Stimulated activated memory B cell treated with anti-CD40 and anti-IgM and Interleukin-4, amounts not matched to agents 10 μg/mL and 1 μg/mL and 100 μg/mL, for 72 hours (primary cell): ENCODE measurements at regions not wholly inside any gene's neighbourhood (a gene's known extent, or its start where the extent isn't known, plus 50 kb on each side); places are given as distances from the start of the nearest gene placed in this dataset.
"Not testable (repeated sequence)": the region's sequence is repeated elsewhere in the genome, so short reads cannot be mapped to it uniquely, and the experiment has no call there.

Experiments
- ATAC-seq: fragments of 150-1000 bp; cut with Tn5 transposase; 2 replicates; pipeline ENCODE4 v1.10.0; 2021
- H3K27ac Mint-ChIP-seq: one replicate; pipeline ENCODE4 v1.8.0; 2022; ENCODE audit warnings: mild to moderate bottlenecking, mixed read lengths
- H3K27me3 Mint-ChIP-seq: one replicate; pipeline ENCODE4 v1.8.0; 2022; ENCODE audit warnings: mixed read lengths
- H3K36me3 Mint-ChIP-seq: one replicate; pipeline ENCODE4 v1.8.0; 2022; ENCODE audit warnings: mixed read lengths
- H3K4me1 Mint-ChIP-seq: one replicate; pipeline ENCODE4 v1.8.0; 2022; ENCODE audit warnings: mixed read lengths
- H3K4me3 Mint-ChIP-seq: one replicate; pipeline ENCODE4 v1.8.0; 2022; ENCODE audit warnings: mild to moderate bottlenecking, moderate library complexity, mixed read lengths
- H3K9me3 Mint-ChIP-seq: one replicate; pipeline ENCODE4 v1.8.0; 2022; ENCODE audit warnings: mixed read lengths

GRCh38 chr4:116577321-116577720, 508.1 kb downstream of the TRAM1L1 start:
- no peak overlapping the region for H3K4me3 Mint-ChIP-seq
- no peaks in the 10 kb centered on the region for H3K4me1 Mint-ChIP-seq
- peaks cover 3% of the 10 kb centered on the region for H3K9me3 Mint-ChIP-seq
- no peaks in the 10 kb centered on the region for H3K27me3 Mint-ChIP-seq
- H3K36me3 Mint-ChIP-seq, result no peaks in the 10 kb centered on the region
- H3K27ac Mint-ChIP-seq, result no peak overlapping the region
- ATAC-seq, result no peak

- Mint-ChIP-seq H3K27ac (no peak overlapping the region), H3K27me3 (no peaks in the 10 kb centered on the region), H3K9me3 (peaks cover 13% of the 10 kb centered on the region), H3K4me3 (no peak overlapping the region), H3K36me3 (no peaks in the 10 kb centered on the region), H3K4me1 (no peaks in the 10 kb centered on the region)
- ATAC-seq, result no peak
Observed at GRCh38 chr4:116573540-116573939, 511.8 kb downstream of the TRAM1L1 start.

- H3K4me3 Mint-ChIP-seq, result no peak overlapping the region
- no peaks in the 10 kb centered on the region for H3K4me1 Mint-ChIP-seq
- no peak overlapping the region for H3K27ac Mint-ChIP-seq
- H3K9me3 Mint-ChIP-seq, result peaks cover 18% of the 10 kb centered on the region
- H3K36me3 Mint-ChIP-seq, result no peaks in the 10 kb centered on the region
- ATAC-seq, result no peak
- no peaks in the 10 kb centered on the region for H3K27me3 Mint-ChIP-seq
Observed at GRCh38 chr4:116561768-116562167, 523.6 kb downstream of the TRAM1L1 start.

GRCh38 chr4:116551806-116552205, 533.6 kb downstream of the TRAM1L1 start:
- no peaks in the 10 kb centered on the region for H3K4me1 Mint-ChIP-seq

GRCh38 chr4:116547632-116548031, 537.7 kb downstream of the TRAM1L1 start:
- Mint-ChIP-seq H3K4me3 (no peak overlapping the region), H3K27me3 (no peaks in the 10 kb centered on the region), H3K36me3 (no peaks in the 10 kb centered on the region), H3K27ac (no peak overlapping the region), H3K4me1 (no peaks in the 10 kb centered on the region), H3K9me3 (peaks cover 11% of the 10 kb centered on the region)
- no peak for ATAC-seq

More at GRCh38 chr4:116551806-116552205, 533.6 kb downstream of the TRAM1L1 start:
- Mint-ChIP-seq H3K27me3 (no peaks in the 10 kb centered on the region), H3K9me3 (peaks cover 7% of the 10 kb centered on the region), H3K4me3 (no peak overlapping the region), H3K27ac (no peak overlapping the region), H3K36me3 (no peaks in the 10 kb centered on the region)
- no peak for ATAC-seq

- no peak for ATAC-seq
- Mint-ChIP-seq H3K27ac (no peak overlapping the region), H3K36me3 (no peaks in the 10 kb centered on the region), H3K4me1 (no peaks in the 10 kb centered on the region), H3K9me3 (peaks cover 8% of the 10 kb centered on the region), H3K4me3 (no peak overlapping the region), H3K27me3 (no peaks in the 10 kb centered on the region)
Observed at GRCh38 chr4:116546759-116547158, 538.6 kb downstream of the TRAM1L1 start.

- Mint-ChIP-seq H3K4me1 (no peaks in the 10 kb centered on the region), H3K9me3 (peaks cover 8% of the 10 kb centered on the region), H3K4me3 (no peak overlapping the region), H3K27me3 (no peaks in the 10 kb centered on the region), H3K27ac (no peak overlapping the region), H3K36me3 (no peaks in the 10 kb centered on the region)
- ATAC-seq, result no peak
Observed at GRCh38 chr4:116544946-116545345, 540.4 kb downstream of the TRAM1L1 start.

GRCh38 chr4:116539744-116540143, 545.6 kb downstream of the TRAM1L1 start:
- H3K4me1 Mint-ChIP-seq, result no peaks in the 10 kb centered on the region
- H3K36me3 Mint-ChIP-seq, result no peaks in the 10 kb centered on the region
- H3K9me3 Mint-ChIP-seq, result peaks cover 10% of the 10 kb centered on the region
- no peak overlapping the region for H3K27ac Mint-ChIP-seq
- no peak for ATAC-seq
- no peak overlapping the region for H3K4me3 Mint-ChIP-seq
- no peaks in the 10 kb centered on the region for H3K27me3 Mint-ChIP-seq

- no peaks in the 10 kb centered on the region for H3K27me3 Mint-ChIP-seq
- H3K4me3 Mint-ChIP-seq, result no peak overlapping the region
- no peaks in the 10 kb centered on the region for H3K4me1 Mint-ChIP-seq
- no peak for ATAC-seq
- no peak overlapping the region for H3K27ac Mint-ChIP-seq
- peaks cover 6% of the 10 kb centered on the region for H3K9me3 Mint-ChIP-seq
- no peaks in the 10 kb centered on the region for H3K36me3 Mint-ChIP-seq
Observed at GRCh38 chr4:116537828-116538227, 547.5 kb downstream of the TRAM1L1 start.

GRCh38 chr4:116536024-116536423, 549.4 kb downstream of the TRAM1L1 start:
- not testable (repeated sequence) for H3K36me3 Mint-ChIP-seq, H3K9me3 Mint-ChIP-seq, H3K27ac Mint-ChIP-seq, ATAC-seq, H3K4me1 Mint-ChIP-seq, H3K27me3 Mint-ChIP-seq, H3K4me3 Mint-ChIP-seq

GRCh38 chr4:116531870-116532269, 553.5 kb downstream of the TRAM1L1 start:
- H3K27me3 Mint-ChIP-seq, result no peaks in the 10 kb centered on the region
- no peak overlapping the region for H3K27ac Mint-ChIP-seq
- H3K36me3 Mint-ChIP-seq, result no peaks in the 10 kb centered on the region
- no peaks in the 10 kb centered on the region for H3K4me1 Mint-ChIP-seq
- no peak for ATAC-seq
- peaks cover 10% of the 10 kb centered on the region for H3K9me3 Mint-ChIP-seq
- no peak overlapping the region for H3K4me3 Mint-ChIP-seq

GRCh38 chr4:116531026-116531425, 554.4 kb downstream of the TRAM1L1 start:
- no peaks in the 10 kb centered on the region for H3K36me3 Mint-ChIP-seq
- peaks cover 7% of the 10 kb centered on the region for H3K9me3 Mint-ChIP-seq
- no peak overlapping the region for H3K4me3 Mint-ChIP-seq
- no peak overlapping the region for H3K27ac Mint-ChIP-seq
- ATAC-seq, result no peak
- H3K27me3 Mint-ChIP-seq, result no peaks in the 10 kb centered on the region
- no peaks in the 10 kb centered on the region for H3K4me1 Mint-ChIP-seq

- Mint-ChIP-seq H3K27ac (no peak overlapping the region), H3K9me3 (peaks cover 7% of the 10 kb centered on the region), H3K4me1 (no peaks in the 10 kb centered on the region), H3K36me3 (no peaks in the 10 kb centered on the region), H3K27me3 (no peaks in the 10 kb centered on the region), H3K4me3 (no peak overlapping the region)
- ATAC-seq, result no peak
Observed at GRCh38 chr4:116530048-116530447, 555.3 kb downstream of the TRAM1L1 start.

- H3K36me3 Mint-ChIP-seq, result no peaks in the 10 kb centered on the region
- no peak for ATAC-seq
- H3K4me1 Mint-ChIP-seq, result no peaks in the 10 kb centered on the region
- no peak overlapping the region for H3K27ac Mint-ChIP-seq
- H3K27me3 Mint-ChIP-seq, result no peaks in the 10 kb centered on the region
- peaks cover 7% of the 10 kb centered on the region for H3K9me3 Mint-ChIP-seq
- no peak overlapping the region for H3K4me3 Mint-ChIP-seq
Observed at GRCh38 chr4:116529129-116529528, 556.2 kb downstream of the TRAM1L1 start.

GRCh38 chr4:116522922-116523321, 562.5 kb downstream of the TRAM1L1 start:
- no peaks in the 10 kb centered on the region for H3K36me3 Mint-ChIP-seq
- no peak overlapping the region for H3K4me3 Mint-ChIP-seq
- ATAC-seq, result no peak
- peaks cover 8% of the 10 kb centered on the region for H3K9me3 Mint-ChIP-seq
- H3K27ac Mint-ChIP-seq, result no peak overlapping the region
- no peaks in the 10 kb centered on the region for H3K27me3 Mint-ChIP-seq
- no peaks in the 10 kb centered on the region for H3K4me1 Mint-ChIP-seq

- Mint-ChIP-seq H3K9me3 (peaks cover 11% of the 10 kb centered on the region), H3K27ac (no peak overlapping the region), H3K4me3 (no peak overlapping the region), H3K36me3 (no peaks in the 10 kb centered on the region), H3K4me1 (no peaks in the 10 kb centered on the region), H3K27me3 (no peaks in the 10 kb centered on the region)
- ATAC-seq, result no peak
Observed at GRCh38 chr4:116520886-116521285, 564.5 kb downstream of the TRAM1L1 start.

GRCh38 chr4:116516711-116517110, 568.7 kb downstream of the TRAM1L1 start:
- Mint-ChIP-seq H3K4me1 (no peaks in the 10 kb centered on the region), H3K27me3 (no peaks in the 10 kb centered on the region), H3K9me3 (peaks cover 18% of the 10 kb centered on the region), H3K27ac (no peak overlapping the region), H3K4me3 (no peak overlapping the region), H3K36me3 (no peaks in the 10 kb centered on the region)
- no peak for ATAC-seq
